Esophagus muscularis mucosa (tissue), 3 donors: ENCODE measurements at regions not wholly inside any gene's neighbourhood (a gene's known extent, or its start where the extent isn't known, plus 50 kb on each side); places are given as distances from the start of the nearest gene placed in this dataset.

Source experiments
- CTCF ChIP-seq, 3 experiments: fragments of 200-600 bp in 2 of 3; fragments of 450-650 bp in 1 of 3; sonication (generic) in 2 of 3; IDR thresholded peaks; one replicate each; pipeline ENCODE4 v1.5.1; 2017 to 2019; ENCODE audit warnings: antibody characterized with exemption in 3 of 3, mild to moderate bottlenecking in 2 of 3, moderate library complexity in 1 of 3
- POLR2AphosphoS5 ChIP-seq, 2 donors: sonication (generic); formaldehyde crosslinking; IDR thresholded peaks; one replicate each; pipeline ENCODE4 v1.6.1; 2017; ENCODE audit warnings: antibody characterized with exemption in 2 of 2

GRCh38 chr1:229048896-229049295 lies 222.0 kb upstream of the RAB4A start:
- TF ChIP-seq CTCF (IDR thresholded peaks at IDR 0.05), result no peak
- TF ChIP-seq POLR2AphosphoS5 (IDR thresholded peaks at IDR 0.05), result no peak
